OCI-LY3 (cell line): ENCODE measurements at regions not wholly inside any gene's neighbourhood (a gene's known extent, or its start where the extent isn't known, plus 50 kb on each side); places are given as distances from the start of the nearest gene placed in this dataset.

Source experiments
- EZH2phosphoT487 ChIP-seq: fragments of 200-600 bp; shearing (Covaris generic); IDR thresholded peaks from 2 replicates; pipeline ENCODE4 v1.6.1; 2018; ENCODE audit warnings: antibody characterized with exemption, mixed run types, low read depth
- TF ChIP-seq, protein P1 (sequence below): fragments of 200-600, 300-600 bp; sonication (generic); IDR thresholded peaks from 2 replicates; pipeline ENCODE4 v1.5.1; 2014; ENCODE audit warnings: antibody characterized with exemption, low read length, low read depth

DNA sequence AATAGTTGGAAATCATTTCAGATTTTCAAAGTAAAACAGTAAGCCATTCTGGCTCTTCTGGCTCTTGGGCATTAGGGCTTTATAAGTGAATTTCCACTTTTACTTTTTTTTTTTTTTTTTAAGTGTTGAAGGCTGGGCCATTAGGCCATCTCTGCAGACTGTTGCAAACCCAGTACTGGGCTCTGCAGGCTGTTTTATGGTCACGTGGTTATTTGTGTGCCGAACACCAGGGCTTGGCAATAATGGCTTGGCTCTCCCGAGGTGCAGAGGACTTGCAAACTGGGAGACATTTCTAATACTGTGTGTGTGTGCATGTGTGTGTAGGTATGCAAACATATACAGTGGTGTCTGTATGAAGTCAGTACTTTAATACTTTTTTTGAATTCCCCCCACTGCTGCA, 194.9 kb upstream of the CDH5 start:
- TF ChIP-seq, protein P1, sequence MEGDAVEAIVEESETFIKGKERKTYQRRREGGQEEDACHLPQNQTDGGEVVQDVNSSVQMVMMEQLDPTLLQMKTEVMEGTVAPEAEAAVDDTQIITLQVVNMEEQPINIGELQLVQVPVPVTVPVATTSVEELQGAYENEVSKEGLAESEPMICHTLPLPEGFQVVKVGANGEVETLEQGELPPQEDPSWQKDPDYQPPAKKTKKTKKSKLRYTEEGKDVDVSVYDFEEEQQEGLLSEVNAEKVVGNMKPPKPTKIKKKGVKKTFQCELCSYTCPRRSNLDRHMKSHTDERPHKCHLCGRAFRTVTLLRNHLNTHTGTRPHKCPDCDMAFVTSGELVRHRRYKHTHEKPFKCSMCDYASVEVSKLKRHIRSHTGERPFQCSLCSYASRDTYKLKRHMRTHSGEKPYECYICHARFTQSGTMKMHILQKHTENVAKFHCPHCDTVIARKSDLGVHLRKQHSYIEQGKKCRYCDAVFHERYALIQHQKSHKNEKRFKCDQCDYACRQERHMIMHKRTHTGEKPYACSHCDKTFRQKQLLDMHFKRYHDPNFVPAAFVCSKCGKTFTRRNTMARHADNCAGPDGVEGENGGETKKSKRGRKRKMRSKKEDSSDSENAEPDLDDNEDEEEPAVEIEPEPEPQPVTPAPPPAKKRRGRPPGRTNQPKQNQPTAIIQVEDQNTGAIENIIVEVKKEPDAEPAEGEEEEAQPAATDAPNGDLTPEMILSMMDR = no peak
- no peak for TF ChIP-seq EZH2phosphoT487
